ENCODE measurements at regions not wholly inside any gene's neighbourhood (a gene's known extent, or its start where the extent isn't known, plus 50 kb on each side); places are given as distances from the start of the nearest gene placed in this dataset.

- no peaks in the 10 kb centered on the region for H3K9me3 Mint-ChIP-seq (ENCODE audit: insufficient read depth)
- TF ChIP-seq, protein P1, sequence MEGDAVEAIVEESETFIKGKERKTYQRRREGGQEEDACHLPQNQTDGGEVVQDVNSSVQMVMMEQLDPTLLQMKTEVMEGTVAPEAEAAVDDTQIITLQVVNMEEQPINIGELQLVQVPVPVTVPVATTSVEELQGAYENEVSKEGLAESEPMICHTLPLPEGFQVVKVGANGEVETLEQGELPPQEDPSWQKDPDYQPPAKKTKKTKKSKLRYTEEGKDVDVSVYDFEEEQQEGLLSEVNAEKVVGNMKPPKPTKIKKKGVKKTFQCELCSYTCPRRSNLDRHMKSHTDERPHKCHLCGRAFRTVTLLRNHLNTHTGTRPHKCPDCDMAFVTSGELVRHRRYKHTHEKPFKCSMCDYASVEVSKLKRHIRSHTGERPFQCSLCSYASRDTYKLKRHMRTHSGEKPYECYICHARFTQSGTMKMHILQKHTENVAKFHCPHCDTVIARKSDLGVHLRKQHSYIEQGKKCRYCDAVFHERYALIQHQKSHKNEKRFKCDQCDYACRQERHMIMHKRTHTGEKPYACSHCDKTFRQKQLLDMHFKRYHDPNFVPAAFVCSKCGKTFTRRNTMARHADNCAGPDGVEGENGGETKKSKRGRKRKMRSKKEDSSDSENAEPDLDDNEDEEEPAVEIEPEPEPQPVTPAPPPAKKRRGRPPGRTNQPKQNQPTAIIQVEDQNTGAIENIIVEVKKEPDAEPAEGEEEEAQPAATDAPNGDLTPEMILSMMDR (IDR thresholded peaks at IDR 0.05) = no peak
- TF ChIP-seq EZH2 (IDR thresholded peaks at IDR 0.05; ENCODE audit: borderline replicate concordance, insufficient read depth, low read depth, low read length, poor library complexity, severe bottlenecking) = no peak
- POLR2A ChIA-PET = no interaction called here
- Histone ChIP-seq H4K20me1 (ENCODE audit: control insufficient read depth, insufficient read depth, low read length, poor library complexity, severe bottlenecking) (no peaks in the 10 kb centered on the region), H3K4me2 (replicated peaks; ENCODE audit: low read depth, low read length, poor library complexity, severe bottlenecking) (no peak overlapping the region), H3K36me3 (replicated peaks in 1 of 2; ENCODE audit: control extremely low read depth in 1 of 2, control insufficient read depth in 1 of 2, extremely low read depth in 1 of 2, insufficient read depth in 2 of 2, low read length in 1 of 2) (no peaks in the 10 kb centered on the region), H2AFZ (ENCODE audit: insufficient read depth, low read depth, low read length, poor library complexity, severe bottlenecking) (no peak overlapping the region), H3K27ac (ENCODE audit: low read length in 2 of 2) (no peak overlapping the region), H3K27me3 (replicated peaks in 1 of 4; ENCODE audit: control extremely low read depth in 1 of 4, control insufficient read depth in 3 of 4, insufficient read depth in 4 of 4, low read length in 3 of 4) (peaks cover 0 to 6% (median 2%) of the 10 kb centered on the region in 4 experiments), H3K4me1 (ENCODE audit: control insufficient read depth in 2 of 2, insufficient read depth in 2 of 2, low read length in 2 of 2) (peaks cover 0 to 9% of the 10 kb centered on the region in 2 donors), H3K79me2 (ENCODE audit: control insufficient read depth, insufficient read depth, low read length) (no peaks in the 10 kb centered on the region), H3K9ac (ENCODE audit: low read length) (no peak overlapping the region), H3K4me3 (ENCODE audit: control extremely low read depth in 1 of 5, extremely low read depth in 1 of 5, insufficient read depth in 1 of 5, low read depth in 2 of 5, low read length in 4 of 5) (no peak overlapping the region), H3K9me3 (ENCODE audit: control extremely low read depth in 1 of 3, control insufficient read depth in 2 of 3, insufficient read depth in 1 of 3, low read length in 2 of 3) (peaks cover 0 to 8% (median 0%) of the 10 kb centered on the region in 3 donors)
- CTCF ChIA-PET = no interaction called here
- peak; percentile 16 for DNase-seq
- intact Hi-C loops (cut with micrococcal nuclease) = no loop called here
- H3K27me3 Mint-ChIP-seq = peaks cover 43% of the 10 kb centered on the region
- no peaks in the 10 kb centered on the region for H3K4me1 Mint-ChIP-seq
- WGBS (ENCODE audit: insufficient coverage) = 54% methylated on average over 7 of the region's 9 CpGs
- ATAC-seq (ENCODE audit: low read depth) = no peak
- H3K27ac Mint-ChIP-seq = no peak overlapping the region
- H3K4me3 Mint-ChIP-seq = no peak overlapping the region
Observed at GRCh38 chr6:159525445-159526025, 167.5 kb downstream of the SOD2 start.

- Histone ChIP-seq H3K9me3 (ENCODE audit: control extremely low read depth in 1 of 3, control insufficient read depth in 2 of 3, insufficient read depth in 1 of 3, low read length in 2 of 3) (peaks cover 0 to 14% (median 0%) of the 10 kb centered on the region in 3 donors), H3K36me3 (replicated peaks in 1 of 2; ENCODE audit: control extremely low read depth in 1 of 2, control insufficient read depth in 1 of 2, extremely low read depth in 1 of 2, insufficient read depth in 2 of 2, low read length in 1 of 2) (no peaks in the 10 kb centered on the region), H3K79me2 (ENCODE audit: control insufficient read depth, insufficient read depth, low read length) (no peaks in the 10 kb centered on the region), H3K9ac (ENCODE audit: low read length) (no peak overlapping the region), H3K27ac (ENCODE audit: low read length in 2 of 2) (no peak overlapping the region), H3K4me2 (replicated peaks; ENCODE audit: low read depth, low read length, poor library complexity, severe bottlenecking) (no peak overlapping the region), H3K4me3 (ENCODE audit: control extremely low read depth in 1 of 5, extremely low read depth in 1 of 5, insufficient read depth in 1 of 5, low read depth in 2 of 5, low read length in 4 of 5) (no peak overlapping the region), H3K27me3 (replicated peaks in 1 of 4; ENCODE audit: control extremely low read depth in 1 of 4, control insufficient read depth in 3 of 4, insufficient read depth in 4 of 4, low read length in 3 of 4) (peaks cover 0 to 13% (median 4%) of the 10 kb centered on the region in 4 experiments), H3K4me1 (ENCODE audit: control insufficient read depth in 2 of 2, insufficient read depth in 2 of 2, low read length in 2 of 2) (peaks cover 0 to 9% of the 10 kb centered on the region in 2 donors), H2AFZ (ENCODE audit: insufficient read depth, low read depth, low read length, poor library complexity, severe bottlenecking) (no peak overlapping the region), H4K20me1 (ENCODE audit: control insufficient read depth, insufficient read depth, low read length, poor library complexity, severe bottlenecking) (no peaks in the 10 kb centered on the region)
- no peak for DNase-seq
- Mint-ChIP-seq H3K9me3 (ENCODE audit: insufficient read depth) (peaks cover 5% of the 10 kb centered on the region), H3K4me1 (no peaks in the 10 kb centered on the region), H3K27ac (no peak overlapping the region), H3K27me3 (peaks cover 54% of the 10 kb centered on the region), H3K4me3 (no peak overlapping the region)
- POLR2A ChIA-PET = no interaction called here
- no peak for TF ChIP-seq EZH2 (IDR thresholded peaks at IDR 0.05; ENCODE audit: borderline replicate concordance, insufficient read depth, low read depth, low read length, poor library complexity, severe bottlenecking)
- TF ChIP-seq, protein P1 (IDR thresholded peaks at IDR 0.05) = peak; percentile 64
- CTCF ChIA-PET = no interaction called here
- no peak for ATAC-seq (ENCODE audit: low read depth)
- intact Hi-C loops (cut with micrococcal nuclease) = no loop called here
- WGBS (ENCODE audit: insufficient coverage) = no CpG with 5 or more reads among the region's 4 CpGs
Observed at GRCh38 chr6:159522877-159523547, 170.0 kb downstream of the SOD2 start.

Measured in B cell (primary cell).